ENCODE measurements at regions not wholly inside any gene's neighbourhood (a gene's known extent, or its start where the extent isn't known, plus 50 kb on each side); places are given as distances from the start of the nearest gene placed in this dataset.

- H3K9me3 Mint-ChIP-seq, result no peaks in the 10 kb centered on the region
- ATAC-seq, result no peak
Measured at GRCh38 chr2:5467178-5467905, 224.8 kb upstream of the SOX11 start.

GRCh38 chr2:5472673-5473072, 219.5 kb upstream of the SOX11 start:
- H3K27me3 Mint-ChIP-seq, result no peaks in the 10 kb centered on the region
- no peaks in the 10 kb centered on the region for H3K36me3 Mint-ChIP-seq (ENCODE audit: low read depth)
- H3K27ac Mint-ChIP-seq, result no peak overlapping the region
- H3K4me1 Mint-ChIP-seq, result no peaks in the 10 kb centered on the region
- H3K4me3 Mint-ChIP-seq, result no peak overlapping the region
- no peak for ATAC-seq
- DNase-seq, result no peak
- H3K9me3 Mint-ChIP-seq, result peaks cover 3% of the 10 kb centered on the region

More at GRCh38 chr2:5467178-5467905, 224.8 kb upstream of the SOX11 start:
- Mint-ChIP-seq H3K4me3 (no peak overlapping the region), H3K4me1 (no peaks in the 10 kb centered on the region), H3K27me3 (no peaks in the 10 kb centered on the region), H3K27ac (no peak overlapping the region), H3K36me3 (ENCODE audit: low read depth) (no peaks in the 10 kb centered on the region)
- DNase-seq, result no peak

GRCh38 chr2:5473635-5474034, 218.5 kb upstream of the SOX11 start:
- Mint-ChIP-seq H3K4me3 (no peak overlapping the region), H3K36me3 (ENCODE audit: low read depth) (no peaks in the 10 kb centered on the region), H3K27ac (no peak overlapping the region), H3K27me3 (no peaks in the 10 kb centered on the region), H3K9me3 (peaks cover 3% of the 10 kb centered on the region), H3K4me1 (no peaks in the 10 kb centered on the region)
- DNase-seq (no peak), ATAC-seq (no peak)

- Mint-ChIP-seq H3K27ac (no peak overlapping the region), H3K27me3 (no peaks in the 10 kb centered on the region), H3K4me1 (no peaks in the 10 kb centered on the region), H3K36me3 (ENCODE audit: low read depth) (no peaks in the 10 kb centered on the region), H3K9me3 (peaks cover 3% of the 10 kb centered on the region), H3K4me3 (no peak overlapping the region)
- ATAC-seq, result no peak
- DNase-seq, result no peak
Measured at GRCh38 chr2:5474716-5475115, 217.5 kb upstream of the SOX11 start.

- ATAC-seq, result no peak
- Mint-ChIP-seq H3K36me3 (ENCODE audit: low read depth) (no peaks in the 10 kb centered on the region), H3K4me1 (no peaks in the 10 kb centered on the region), H3K27me3 (peaks cover 15% of the 10 kb centered on the region), H3K27ac (no peak overlapping the region), H3K9me3 (peaks cover 3% of the 10 kb centered on the region), H3K4me3 (no peak overlapping the region)
- no peak for DNase-seq
Measured at GRCh38 chr2:5479265-5479928, 212.8 kb upstream of the SOX11 start.

GRCh38 chr2:5482929-5483331, 209.3 kb upstream of the SOX11 start:
- ATAC-seq, result no peak
- no peak overlapping the region for H3K4me3 Mint-ChIP-seq
- no peak for DNase-seq
- no peaks in the 10 kb centered on the region for H3K36me3 Mint-ChIP-seq (ENCODE audit: low read depth)
- no peaks in the 10 kb centered on the region for H3K9me3 Mint-ChIP-seq
- H3K27ac Mint-ChIP-seq, result no peak overlapping the region
- H3K4me1 Mint-ChIP-seq, result no peaks in the 10 kb centered on the region
- peaks cover 16% of the 10 kb centered on the region for H3K27me3 Mint-ChIP-seq

- H3K9me3 Mint-ChIP-seq, result no peaks in the 10 kb centered on the region
- no peaks in the 10 kb centered on the region for H3K4me1 Mint-ChIP-seq
- no peak overlapping the region for H3K27ac Mint-ChIP-seq
- no peak overlapping the region for H3K4me3 Mint-ChIP-seq
- no peak for DNase-seq
- H3K27me3 Mint-ChIP-seq, result peaks cover 16% of the 10 kb centered on the region
- ATAC-seq, result no peak
- no peaks in the 10 kb centered on the region for H3K36me3 Mint-ChIP-seq (ENCODE audit: low read depth)
Measured at GRCh38 chr2:5484868-5485267, 207.3 kb upstream of the SOX11 start.

GRCh38 chr2:5491523-5491922, 200.7 kb upstream of the SOX11 start:
- no peaks in the 10 kb centered on the region for H3K36me3 Mint-ChIP-seq (ENCODE audit: low read depth)
- H3K4me3 Mint-ChIP-seq, result no peak overlapping the region
- H3K4me1 Mint-ChIP-seq, result no peaks in the 10 kb centered on the region
- ATAC-seq (no peak), DNase-seq (no peak)
- no peaks in the 10 kb centered on the region for H3K27me3 Mint-ChIP-seq
- H3K27ac Mint-ChIP-seq, result no peak overlapping the region
- no peaks in the 10 kb centered on the region for H3K9me3 Mint-ChIP-seq

- H3K9me3 Mint-ChIP-seq, result no peaks in the 10 kb centered on the region
- no peak for DNase-seq
- no peaks in the 10 kb centered on the region for H3K36me3 Mint-ChIP-seq (ENCODE audit: low read depth)
- H3K27me3 Mint-ChIP-seq, result no peaks in the 10 kb centered on the region
- no peak overlapping the region for H3K27ac Mint-ChIP-seq
- H3K4me3 Mint-ChIP-seq, result no peak overlapping the region
- H3K4me1 Mint-ChIP-seq, result no peaks in the 10 kb centered on the region
- peak; percentile 33 for ATAC-seq
Measured at GRCh38 chr2:5493256-5493655, 198.9 kb upstream of the SOX11 start.

- Mint-ChIP-seq H3K27ac (no peak overlapping the region), H3K4me1 (no peaks in the 10 kb centered on the region), H3K36me3 (ENCODE audit: low read depth) (no peaks in the 10 kb centered on the region), H3K27me3 (no peaks in the 10 kb centered on the region), H3K9me3 (no peaks in the 10 kb centered on the region), H3K4me3 (no peak overlapping the region)
- DNase-seq (no peak), ATAC-seq (no peak)
Measured at GRCh38 chr2:5494212-5494611, 198.0 kb upstream of the SOX11 start.

- no peaks in the 10 kb centered on the region for H3K36me3 Mint-ChIP-seq (ENCODE audit: low read depth)
- H3K27me3 Mint-ChIP-seq, result no peaks in the 10 kb centered on the region
- H3K9me3 Mint-ChIP-seq, result no peaks in the 10 kb centered on the region
Measured at GRCh38 chr2:5495586-5495985, 196.6 kb upstream of the SOX11 start.

GRCh38 chr2:5497874-5498273, 194.3 kb upstream of the SOX11 start:
- Mint-ChIP-seq H3K36me3 (ENCODE audit: low read depth) (no peaks in the 10 kb centered on the region), H3K27me3 (no peaks in the 10 kb centered on the region), H3K4me3 (no peak overlapping the region), H3K9me3 (no peaks in the 10 kb centered on the region), H3K27ac (no peak overlapping the region), H3K4me1 (no peaks in the 10 kb centered on the region)
- no peak for DNase-seq
- ATAC-seq, result no peak

More at GRCh38 chr2:5495586-5495985, 196.6 kb upstream of the SOX11 start:
- DNase-seq (no peak), ATAC-seq (no peak)
- Mint-ChIP-seq H3K4me3 (no peak overlapping the region), H3K4me1 (no peaks in the 10 kb centered on the region), H3K27ac (no peak overlapping the region)

- DNase-seq (no peak), ATAC-seq (no peak)
- Mint-ChIP-seq H3K36me3 (ENCODE audit: low read depth) (no peaks in the 10 kb centered on the region), H3K27me3 (no peaks in the 10 kb centered on the region), H3K9me3 (no peaks in the 10 kb centered on the region), H3K27ac (no peak overlapping the region), H3K4me1 (no peaks in the 10 kb centered on the region), H3K4me3 (no peak overlapping the region)
Measured at GRCh38 chr2:5501807-5502206, 190.4 kb upstream of the SOX11 start.

GRCh38 chr2:5502385-5502784, 189.8 kb upstream of the SOX11 start:
- H3K9me3 Mint-ChIP-seq, result no peaks in the 10 kb centered on the region
- H3K27ac Mint-ChIP-seq, result no peak overlapping the region
- no peaks in the 10 kb centered on the region for H3K4me1 Mint-ChIP-seq
- H3K27me3 Mint-ChIP-seq, result no peaks in the 10 kb centered on the region
- H3K36me3 Mint-ChIP-seq (ENCODE audit: low read depth), result no peaks in the 10 kb centered on the region
- ATAC-seq (no peak), DNase-seq (no peak)
- no peak overlapping the region for H3K4me3 Mint-ChIP-seq

GRCh38 chr2:5504756-5505155, 187.4 kb upstream of the SOX11 start:
- no peak for DNase-seq
- H3K9me3 Mint-ChIP-seq, result no peaks in the 10 kb centered on the region

More at GRCh38 chr2:5504756-5505155, 187.4 kb upstream of the SOX11 start:
- H3K4me1 Mint-ChIP-seq, result no peaks in the 10 kb centered on the region
- H3K4me3 Mint-ChIP-seq, result no peak overlapping the region
- ATAC-seq, result no peak
- no peaks in the 10 kb centered on the region for H3K27me3 Mint-ChIP-seq
- H3K27ac Mint-ChIP-seq, result no peak overlapping the region
- H3K36me3 Mint-ChIP-seq (ENCODE audit: low read depth), result no peaks in the 10 kb centered on the region
